CD4-positive, alpha-beta T cell (primary cell): ENCODE measurements at regions not wholly inside any gene's neighbourhood (a gene's known extent, or its start where the extent isn't known, plus 50 kb on each side); places are given as distances from the start of the nearest gene placed in this dataset.

ENCODE experiments used
- ATAC-seq: fragments of 200-7000 bp; cut with Tn5 transposase; one replicate; pipeline ENCODE4 v1.10.0; 2022; ENCODE audit warnings: mild to moderate bottlenecking; ENCODE audit not compliant: poor library complexity
- CTCF ChIA-PET: fragments of 350-600 bp; sonication (Branson Sonifier 250); formaldehyde crosslinking; loops from one replicate; lab custom pipeline; 2021; ENCODE audit warnings: antibody characterized with exemption, inconsistent platforms; lab: Charles Lee
- POLR2A ChIA-PET: fragments of 350-600 bp; sonication (Branson Sonifier 250); formaldehyde crosslinking; loops from one replicate; lab custom pipeline; 2021; ENCODE audit warnings: antibody characterized with exemption, inconsistent platforms; lab: Charles Lee
- DNase-seq, 14 experiments: peaks; one replicate each; pipeline ENCODE4 v3.0.0-alpha.2; 2013 to 2020; ENCODE audit warnings: mixed read lengths in 2 of 14
- H3K27ac ChIP-seq, 2 donors: one replicate each; pipeline versions ENCODE4 v1.5.1 to v1.7.0; 2013; ENCODE audit warnings: low read length in 2 of 2, low read depth in 1 of 2, mild to moderate bottlenecking in 1 of 2
- H3K27me3 ChIP-seq, 2 experiments: 1 replicate in 1 of 2; 2 replicates in 1 of 2; pipeline versions ENCODE4 v1.6.1 to v1.7.0; 2013; ENCODE audit warnings: low read length in 2 of 2, control low read depth in 1 of 2, mild to moderate bottlenecking in 1 of 2, moderate library complexity in 1 of 2; ENCODE audit not compliant: insufficient read depth in 2 of 2, control insufficient read depth in 1 of 2
- H3K36me3 ChIP-seq: one replicate; pipeline ENCODE4 v1.6.1; 2013; ENCODE audit warnings: low read length, control low read depth; ENCODE audit not compliant: insufficient read depth
- H3K4me1 ChIP-seq: one replicate; pipeline ENCODE4 v1.6.1; 2013; ENCODE audit warnings: low read length, control low read depth; ENCODE audit not compliant: insufficient read depth
- H3K4me3 ChIP-seq: one replicate; pipeline ENCODE4 v1.5.1; 2013; ENCODE audit warnings: mild to moderate bottlenecking, low read length, moderate library complexity
- H3K9me3 ChIP-seq, 2 experiments: 1 replicate in 1 of 2; 2 replicates in 1 of 2; pipeline versions ENCODE4 v1.6.1 to v1.7.0; 2013; ENCODE audit warnings: low read length in 2 of 2, mild to moderate bottlenecking in 2 of 2, control low read depth in 1 of 2, moderate library complexity in 1 of 2; ENCODE audit not compliant: control insufficient read depth in 1 of 2, insufficient read depth in 1 of 2
- H3K27ac Mint-ChIP-seq: one replicate; pipeline ENCODE4 v1.8.0; 2020; ENCODE audit warnings: mixed read lengths
- H3K27me3 Mint-ChIP-seq: one replicate; pipeline ENCODE4 v1.8.0; 2021; ENCODE audit warnings: mixed read lengths
- H3K36me3 Mint-ChIP-seq: one replicate; pipeline ENCODE4 v1.8.0; 2021; ENCODE audit warnings: low read depth, mixed read lengths
- H3K4me1 Mint-ChIP-seq: one replicate; pipeline ENCODE4 v1.8.0; 2021; ENCODE audit warnings: low read depth, mixed read lengths
- H3K4me3 Mint-ChIP-seq: one replicate; pipeline ENCODE4 v1.8.0; 2020; ENCODE audit warnings: mild to moderate bottlenecking, mixed read lengths
- H3K9me3 Mint-ChIP-seq: one replicate; pipeline ENCODE4 v1.8.0; 2020; ENCODE audit warnings: mixed read lengths
- intact Hi-C, 2 experiments: fragments of 100-400 bp; cut with DNase I in 1 of 2; cut with micrococcal nuclease in 1 of 2; formaldehyde crosslinking; loops; one replicate each; pipeline versions ENCODE4 v1.15.1 to v1.9.0; 2023 to 2025; cut with DNase I, micrococcal nuclease
- TF ChIP-seq, protein P1 (sequence below): fragments of 200-600 bp; IDR thresholded peaks from one replicate; pipeline ENCODE4 v1.8.0; 2022; ENCODE audit warnings: antibody characterized with exemption, mild to moderate bottlenecking

DNA sequence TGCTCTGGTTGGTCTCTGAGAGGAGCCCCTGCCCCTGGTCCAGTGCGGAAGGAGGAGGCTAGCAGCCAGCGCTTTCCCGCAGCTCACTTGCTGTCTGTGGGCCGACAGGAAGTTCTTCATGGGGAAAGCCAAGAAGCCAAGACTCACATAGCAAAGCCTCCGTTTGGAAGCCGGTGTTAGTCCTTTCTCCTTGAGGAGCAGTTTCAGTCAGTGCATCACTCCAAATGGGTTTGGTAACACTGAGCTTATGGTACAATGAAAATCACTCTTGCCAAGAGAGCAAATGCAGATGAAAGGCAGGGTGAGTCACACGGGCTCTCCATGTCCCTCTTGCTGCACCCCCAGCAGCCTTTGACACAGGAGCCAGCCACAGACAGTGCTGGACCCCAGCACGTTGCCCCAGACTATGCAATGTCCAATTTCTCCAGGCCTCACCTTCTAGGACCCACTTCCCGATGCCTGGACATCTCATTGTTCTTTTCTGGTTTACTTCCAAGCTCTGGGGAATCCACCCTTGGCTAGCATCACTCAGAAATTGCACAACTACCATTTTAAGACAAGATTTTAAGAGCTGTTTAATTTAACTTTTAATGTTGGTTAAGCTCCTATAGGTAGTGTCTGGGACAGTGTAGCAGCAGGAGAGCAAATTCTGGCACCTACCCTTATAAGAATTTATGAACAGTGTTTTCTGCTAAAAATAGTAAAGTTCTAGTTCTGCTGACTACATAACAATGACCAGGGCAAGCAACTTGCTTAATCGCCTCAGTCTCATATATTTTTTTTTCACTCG is 174.9 kb downstream of the ASB1 start:
- POLR2A ChIA-PET: no interaction called here
- DNase-seq (no peak), ATAC-seq (no peak)
- H3K27ac ChIP-seq: no peak overlapping the region
- peaks cover 7 to 20% of the 10 kb centered on the region in 2 experiments for H3K9me3 ChIP-seq
- H3K36me3 Mint-ChIP-seq: no peaks in the 10 kb centered on the region
- CTCF ChIA-PET: no interaction called here
- no peak overlapping the region for H3K27ac Mint-ChIP-seq
- H3K27me3 Mint-ChIP-seq: peaks cover 31% of the 10 kb centered on the region
- peaks cover 11% of the 10 kb centered on the region for H3K9me3 Mint-ChIP-seq
- H3K27me3 ChIP-seq: peaks cover 10 to 13% of the 10 kb centered on the region in 2 experiments
- H3K4me3 ChIP-seq: no peak overlapping the region
- TF ChIP-seq, protein P1, sequence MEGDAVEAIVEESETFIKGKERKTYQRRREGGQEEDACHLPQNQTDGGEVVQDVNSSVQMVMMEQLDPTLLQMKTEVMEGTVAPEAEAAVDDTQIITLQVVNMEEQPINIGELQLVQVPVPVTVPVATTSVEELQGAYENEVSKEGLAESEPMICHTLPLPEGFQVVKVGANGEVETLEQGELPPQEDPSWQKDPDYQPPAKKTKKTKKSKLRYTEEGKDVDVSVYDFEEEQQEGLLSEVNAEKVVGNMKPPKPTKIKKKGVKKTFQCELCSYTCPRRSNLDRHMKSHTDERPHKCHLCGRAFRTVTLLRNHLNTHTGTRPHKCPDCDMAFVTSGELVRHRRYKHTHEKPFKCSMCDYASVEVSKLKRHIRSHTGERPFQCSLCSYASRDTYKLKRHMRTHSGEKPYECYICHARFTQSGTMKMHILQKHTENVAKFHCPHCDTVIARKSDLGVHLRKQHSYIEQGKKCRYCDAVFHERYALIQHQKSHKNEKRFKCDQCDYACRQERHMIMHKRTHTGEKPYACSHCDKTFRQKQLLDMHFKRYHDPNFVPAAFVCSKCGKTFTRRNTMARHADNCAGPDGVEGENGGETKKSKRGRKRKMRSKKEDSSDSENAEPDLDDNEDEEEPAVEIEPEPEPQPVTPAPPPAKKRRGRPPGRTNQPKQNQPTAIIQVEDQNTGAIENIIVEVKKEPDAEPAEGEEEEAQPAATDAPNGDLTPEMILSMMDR: no peak
- H3K4me1 ChIP-seq: no peaks in the 10 kb centered on the region
- H3K4me3 Mint-ChIP-seq: no peak overlapping the region
- H3K4me1 Mint-ChIP-seq: peaks cover 7% of the 10 kb centered on the region
- intact Hi-C loops: no loop called here
- no peaks in the 10 kb centered on the region for H3K36me3 ChIP-seq

GRCh38 chr2:238602223-238602960 is 175.7 kb downstream of the ASB1 start:
- Histone ChIP-seq H3K9me3 (peaks cover 7 to 20% of the 10 kb centered on the region in 2 experiments), H3K36me3 (no peaks in the 10 kb centered on the region), H3K4me1 (no peaks in the 10 kb centered on the region), H3K4me3 (no peak overlapping the region), H3K27ac (no peak overlapping the region), H3K27me3 (peaks cover 10 to 12% of the 10 kb centered on the region in 2 experiments)
- H3K4me1 Mint-ChIP-seq: peaks cover 3% of the 10 kb centered on the region
- no peak for ATAC-seq
- ChIA-PET POLR2A (no interaction called here), CTCF (no interaction called here)
- no peak for DNase-seq
- intact Hi-C loops: no loop called here
- TF ChIP-seq, protein P1: no peak
- H3K9me3 Mint-ChIP-seq: peaks cover 13% of the 10 kb centered on the region
- no peak overlapping the region for H3K27ac Mint-ChIP-seq
- H3K27me3 Mint-ChIP-seq: peaks cover 29% of the 10 kb centered on the region
- no peaks in the 10 kb centered on the region for H3K36me3 Mint-ChIP-seq
- H3K4me3 Mint-ChIP-seq: no peak overlapping the region

DNA sequence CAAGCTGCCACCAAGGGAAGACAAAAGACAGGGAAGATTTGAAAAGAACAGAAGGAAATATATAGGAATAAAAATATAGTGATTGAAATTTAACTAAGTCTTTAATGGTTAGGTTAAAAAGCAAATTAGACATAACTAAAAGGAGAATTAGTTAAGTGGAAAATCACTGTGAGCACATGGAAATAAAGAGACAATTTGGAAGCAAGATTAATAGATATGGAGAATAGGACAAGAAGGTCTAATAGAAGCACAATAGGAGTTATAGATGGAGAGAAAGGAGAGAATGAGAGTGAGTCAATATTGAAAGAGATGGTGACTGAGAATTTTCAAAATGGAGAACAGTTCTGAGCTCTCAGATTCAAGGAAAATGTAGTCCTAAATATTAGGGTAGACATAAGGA is 176.9 kb downstream of the ASB1 start:
- Histone ChIP-seq H3K27ac (no peak overlapping the region), H3K4me1 (no peaks in the 10 kb centered on the region), H3K9me3 (peaks cover 7 to 20% of the 10 kb centered on the region in 2 experiments), H3K4me3 (no peak overlapping the region), H3K27me3 (peaks cover 10 to 12% of the 10 kb centered on the region in 2 experiments), H3K36me3 (no peaks in the 10 kb centered on the region)
- no peak for DNase-seq
- H3K4me1 Mint-ChIP-seq: no peaks in the 10 kb centered on the region
- no peaks in the 10 kb centered on the region for H3K36me3 Mint-ChIP-seq
- no peak overlapping the region for H3K27ac Mint-ChIP-seq
- ChIA-PET CTCF (no interaction called here), POLR2A (no interaction called here)
- no peak overlapping the region for H3K4me3 Mint-ChIP-seq
- intact Hi-C loops: no loop called here
- peaks cover 19% of the 10 kb centered on the region for H3K9me3 Mint-ChIP-seq
- TF ChIP-seq, protein P1: no peak
- no peak for ATAC-seq
- H3K27me3 Mint-ChIP-seq: peaks cover 24% of the 10 kb centered on the region
